Glomerular visceral epithelial cell (primary cell): ENCODE measurements at regions not wholly inside any gene's neighbourhood (a gene's known extent, or its start where the extent isn't known, plus 50 kb on each side); places are given as distances from the start of the nearest gene placed in this dataset.

Source experiments
- DNase-seq: peaks from one replicate; pipeline ENCODE4 v3.0.0-alpha.2; 2016; ENCODE audit errors: extremely low spot score

GRCh38 chr3:109210501-109210900 is 74.0 kb downstream of the C3orf85 start:
- DNase-seq: no peak

GRCh38 chr3:109211941-109212340 is 75.4 kb downstream of the C3orf85 start:
- no peak for DNase-seq

- DNase-seq: no peak
Measured at GRCh38 chr3:109213321-109213720, 76.8 kb downstream of the C3orf85 start.

- DNase-seq: peak; percentile 49
Measured at GRCh38 chr3:109224333-109224732, 87.8 kb downstream of the C3orf85 start.

GRCh38 chr3:109225516-109225915 is 89.0 kb downstream of the C3orf85 start:
- no peak for DNase-seq

GRCh38 chr3:109228391-109229080 is 87.8 kb downstream of the DPPA2 start:
- no peak for DNase-seq

- DNase-seq: no peak
Measured at GRCh38 chr3:109229174-109229847, 87.0 kb downstream of the DPPA2 start.

GRCh38 chr3:109234300-109234699 is 82.0 kb downstream of the DPPA2 start:
- no peak for DNase-seq

- no peak for DNase-seq
Measured at GRCh38 chr3:109241459-109242186, 74.7 kb downstream of the DPPA2 start.

GRCh38 chr3:109242187-109242523 is 74.2 kb downstream of the DPPA2 start:
- DNase-seq: no peak
